C4-2B (cell line): ENCODE measurements at regions not wholly inside any gene's neighbourhood (a gene's known extent, or its start where the extent isn't known, plus 50 kb on each side); places are given as distances from the start of the nearest gene placed in this dataset.

Source experiments
- H3K27ac ChIP-seq: fragments of 450-650 bp; 2 replicates; pipeline ENCODE4 v1.5.1; 2017
- CTCF ChIP-seq: fragments of 450-650 bp; conservative IDR thresholded peaks from 2 replicates; pipeline ENCODE4 v1.5.1; 2017; ENCODE audit warnings: mild to moderate bottlenecking
- ZFX ChIP-seq: fragments of 450-650 bp; IDR thresholded peaks from 2 replicates; pipeline ENCODE4 v1.6.1; 2017

GRCh38 chr1:48059289-48059688 is 62.1 kb upstream of the TRABD2B start:
- TF ChIP-seq ZFX (no peak), CTCF (no peak)
- no peak overlapping the region for H3K27ac ChIP-seq

GRCh38 chr1:48058135-48059025 is 61.2 kb upstream of the TRABD2B start:
- H3K27ac ChIP-seq: no peak overlapping the region
- TF ChIP-seq CTCF (no peak), ZFX (no peak)

GRCh38 chr1:48057249-48057648 is 60.1 kb upstream of the TRABD2B start:
- TF ChIP-seq CTCF: no peak
- TF ChIP-seq ZFX: no peak
- H3K27ac ChIP-seq: no peak overlapping the region

- no peak overlapping the region for H3K27ac ChIP-seq
- TF ChIP-seq ZFX: no peak
Measured at GRCh38 chr1:48055876-48056764, 58.9 kb upstream of the TRABD2B start.

GRCh38 chr1:48054232-48054631 is 57.0 kb upstream of the TRABD2B start:
- TF ChIP-seq ZFX (no peak), CTCF (no peak)
- no peak overlapping the region for H3K27ac ChIP-seq

- no peak overlapping the region for H3K27ac ChIP-seq
- no peak for TF ChIP-seq CTCF
- TF ChIP-seq ZFX: no peak
Measured at GRCh38 chr1:48052923-48053291, 55.7 kb upstream of the TRABD2B start.

- TF ChIP-seq ZFX (no peak), CTCF (no peak)
- no peak overlapping the region for H3K27ac ChIP-seq
Measured at GRCh38 chr1:48051466-48052126, 54.4 kb upstream of the TRABD2B start.
